K562 (cell line): ENCODE measurements at regions not wholly inside any gene's neighbourhood (a gene's known extent, or its start where the extent isn't known, plus 50 kb on each side); places are given as distances from the start of the nearest gene placed in this dataset.

Experiments
- ATAC-seq: fragments of 200-7000 bp; cut with Tn5 transposase; 3 replicates; pipeline ENCODE4 v1.9.1; 2020; ENCODE audit warnings: moderate library complexity
- BruUV-seq: library from RNA; stranded (reverse); fragments of 400-500 nt; replicated peaks from 2 replicates; lab custom pipeline; 2021; lab: Mats Ljungman, UMichigan
- CTCF ChIA-PET: fragments of 300-600 bp; formaldehyde crosslinking; extraction: SDS; loops from one replicate; lab custom pipeline; 2021; ENCODE audit warnings: low intra/inter-chr PET ratio; lab: Yijun Ruan, JAX
- POLR2A ChIA-PET: fragments of 300-600, 350-650 bp; sonication (Branson Sonifier 250); formaldehyde crosslinking; extraction: SDS; loops from one replicate; lab custom pipeline; 2021; ENCODE audit warnings: antibody characterized with exemption, inconsistent platforms; lab: Yijun Ruan, JAX
- DNase-seq, 4 experiments: peaks; one replicate each; pipeline versions ENCODE4 v3.0.0 to v3.0.0-alpha.2; 2011 to 2018; ENCODE audit warnings: low spot score in 3 of 4, mixed read lengths in 3 of 4; ENCODE audit errors: extremely low read depth in 1 of 4
- FAIRE-seq: peaks from 2 replicates; lab custom pipeline; 2011; peaks lifted over from hg19 to GRCh38; lab: Jason Lieb, UNC
- H2AFZ ChIP-seq: 2 replicates; pipeline ENCODE4 v1.6.0; 2011; ENCODE audit warnings: low read depth, low read length, control low read depth, inconsistent platforms
- H3K27ac ChIP-seq: fragments of 200-600 bp; 3 replicates; pipeline ENCODE4 v1.8.0; 2011; ENCODE audit warnings: low read depth, mild to moderate bottlenecking, control low read depth, inconsistent platforms, low read length, moderate library complexity, mixed read lengths; ENCODE audit errors: extremely low read depth
- H3K27me3 ChIP-seq, 2 experiments: fragments of 300-600 bp in 1 of 2; 2 replicates in 1 of 2; 3 replicates in 1 of 2; pipeline versions ENCODE4 v1.6.0 to v1.8.0; 2011; ENCODE audit warnings: inconsistent platforms in 2 of 2, low read length in 2 of 2, mild to moderate bottlenecking in 1 of 2, mixed read lengths in 1 of 2, moderate library complexity in 1 of 2; ENCODE audit not compliant: control insufficient read depth in 2 of 2, insufficient read depth in 2 of 2
- H3K36me3 ChIP-seq: fragments of 300-600 bp; 3 replicates; pipeline ENCODE4 v1.8.0; 2011; ENCODE audit warnings: mild to moderate bottlenecking, low read length, inconsistent platforms; ENCODE audit not compliant: control insufficient read depth, insufficient read depth
- H3K4me1 ChIP-seq, 2 experiments: fragments of 200-600 bp in 1 of 2; replicated peaks in 1 of 2; 2 replicates in 1 of 2; 3 replicates in 1 of 2; pipeline versions ENCODE4 v1.5.1 to v1.8.0; 2011; ENCODE audit warnings: inconsistent platforms in 2 of 2, low read length in 2 of 2, mild to moderate bottlenecking in 1 of 2, mixed read lengths in 1 of 2, moderate library complexity in 1 of 2; ENCODE audit not compliant: control insufficient read depth in 2 of 2, insufficient read depth in 2 of 2
- H3K4me2 ChIP-seq: 2 replicates; pipeline ENCODE4 v1.6.1; 2011; ENCODE audit warnings: low read length, control low read depth, inconsistent platforms, mixed read lengths; ENCODE audit not compliant: insufficient read depth
- H3K4me3 ChIP-seq: fragments of 200-600 bp; sonication (generic), shearing (Covaris generic); 2 replicates; pipeline ENCODE4 v1.5.1; 2016; ENCODE audit warnings: control low read depth, inconsistent platforms
- H3K79me2 ChIP-seq: fragments of 200-600 bp; 3 replicates; pipeline ENCODE4 v1.8.0; 2011; ENCODE audit warnings: low read length, inconsistent platforms; ENCODE audit not compliant: control insufficient read depth, insufficient read depth
- H3K9ac ChIP-seq, 2 experiments: 2 replicates each; pipeline versions ENCODE4 v1.6.0 to v1.6.1; 2011; ENCODE audit warnings: low read depth in 2 of 2, low read length in 2 of 2, control low read depth in 1 of 2, inconsistent platforms in 1 of 2, mild to moderate bottlenecking in 1 of 2, mixed read lengths in 1 of 2; ENCODE audit not compliant: insufficient read depth in 1 of 2
- H3K9me1 ChIP-seq: one replicate; pipeline ENCODE4 v1.6.0; 2011; ENCODE audit warnings: inconsistent platforms, mild to moderate bottlenecking, low read length, moderate library complexity; ENCODE audit not compliant: control insufficient read depth, insufficient read depth
- H3K9me3 ChIP-seq: replicated peaks from 2 replicates; pipeline ENCODE4 v1.5.1; 2011; ENCODE audit warnings: low read depth, low read length, inconsistent platforms; ENCODE audit not compliant: control insufficient read depth, insufficient read depth
- H4K20me1 ChIP-seq: replicated peaks from 2 replicates; pipeline ENCODE4 v1.6.1; 2011; ENCODE audit warnings: low read length, inconsistent platforms, mixed read lengths; ENCODE audit not compliant: control insufficient read depth, insufficient read depth
- DMBX1 ChIP-seq: fragments of 250-450 bp; sonication (Bioruptor Pico); IDR thresholded peaks from 2 replicates; pipeline ENCODE4 v1.8.0; 2022; ENCODE audit warnings: inconsistent platforms, mild to moderate bottlenecking, moderate library complexity, borderline replicate concordance
- FOXK2 ChIP-seq, 2 experiments: fragments of 450-650 bp; IDR thresholded peaks in 1 of 2; conservative IDR thresholded peaks in 1 of 2; 2 replicates each; pipeline ENCODE4 v1.6.1; 2016; ENCODE audit warnings: low read depth in 2 of 2, mild to moderate bottlenecking in 1 of 2
- MBD2 ChIP-seq: sonication (generic); IDR thresholded peaks from 2 replicates; pipeline ENCODE4 v1.6.1; 2016; ENCODE audit warnings: low read depth, borderline replicate concordance
- THAP12 ChIP-seq: fragments of 250-450 bp; sonication (Bioruptor Pico); IDR thresholded peaks from 2 replicates; pipeline ENCODE4 v1.9.0; 2021; ENCODE audit warnings: mild to moderate bottlenecking, inconsistent platforms
- ZNF24 ChIP-seq: fragments of 450-650 bp; IDR thresholded peaks from 2 replicates; pipeline ENCODE4 v1.6.1; 2016
- WGBS: fragments of 100-300 bp; shearing (Covaris generic); methylation state at CpG from one replicate; pipeline ENCODE4 v1.1.6; 2016; ENCODE audit warnings: low coverage, mixed read lengths; ENCODE audit not compliant: insufficient coverage; ENCODE audit errors: missing lambda C conversion rate; 5-methylcytosine and 5-hydroxymethylcytosine counted together
- in situ Hi-C: fragments of 300-500 bp; cut with MboI; formaldehyde crosslinking; loops from 4 replicates; pipeline ENCODE4 v1.15.0; 2018; ENCODE audit warnings: inconsistent platforms, mixed read lengths
- intact Hi-C: fragments of 100-400 bp; cut with micrococcal nuclease; formaldehyde crosslinking; loops from 2 replicates; pipeline ENCODE4 v1.14.2; 2022
- TF ChIP-seq, protein P1 (sequence below): sonication (generic); formaldehyde crosslinking; IDR thresholded peaks from 2 replicates; pipeline ENCODE4 v1.8.1; 2023; ENCODE audit warnings: mild to moderate bottlenecking, missing genetic modification reagents
- TF ChIP-seq, protein P2 (sequence below), 2 experiments: IDR thresholded peaks; 2 replicates each; pipeline ENCODE4 v1.6.1; 2011; ENCODE audit warnings: borderline replicate concordance in 1 of 2, control low read depth in 1 of 2, low read depth in 1 of 2, low read length in 1 of 2, mild to moderate bottlenecking in 1 of 2, mixed read lengths in 1 of 2, moderate library complexity in 1 of 2; ENCODE audit not compliant: insufficient read depth in 1 of 2, insufficient read length in 1 of 2, poor library complexity in 1 of 2, severe bottlenecking in 1 of 2; ENCODE audit errors: extremely low read depth in 1 of 2

DNA sequence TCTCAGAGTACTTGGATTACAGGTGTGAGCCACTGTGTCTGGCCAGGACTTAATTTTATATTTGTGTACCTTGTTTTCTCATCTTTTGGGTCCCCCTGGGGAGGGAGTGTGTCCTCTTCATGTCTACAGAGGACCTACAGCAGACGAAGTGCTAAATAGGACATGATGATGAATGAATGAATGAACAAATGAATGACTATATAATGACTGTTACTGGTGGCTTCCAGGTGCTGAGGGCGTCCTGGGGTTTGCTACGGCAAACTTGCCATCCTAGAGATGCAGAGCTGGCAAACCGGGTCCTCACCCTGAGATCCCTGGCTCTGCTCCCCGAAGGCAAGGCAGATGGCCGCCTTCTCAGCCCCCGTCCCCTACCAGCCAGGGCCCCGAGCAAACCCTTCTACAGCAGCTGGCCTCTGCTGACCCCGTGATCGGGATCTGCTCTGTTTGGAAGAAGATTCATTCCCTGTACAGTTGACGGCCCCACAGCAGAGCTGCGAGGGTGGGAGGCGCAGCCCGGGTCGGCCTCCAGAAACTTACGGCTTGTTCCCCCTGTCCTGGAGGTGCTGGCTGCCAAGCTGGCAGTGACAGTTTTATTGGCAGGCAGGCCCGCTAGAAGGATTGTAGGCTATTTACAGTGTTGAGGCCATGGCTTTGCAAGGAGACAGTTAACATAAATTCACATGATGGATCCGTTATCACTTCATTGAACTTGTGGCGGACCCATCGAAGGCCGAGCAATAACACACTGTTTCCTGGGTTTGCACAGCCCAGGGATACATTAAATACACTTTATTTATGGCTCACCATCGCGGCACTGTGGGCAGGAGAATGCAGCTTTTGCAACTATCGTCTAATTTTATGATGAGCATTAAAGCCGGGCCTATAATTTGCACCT lies 197.7 kb upstream of the GSE1 start:
- Histone ChIP-seq H3K79me2 (no peaks in the 10 kb centered on the region), H3K9ac (peak overlapping the region in 1 of 2 experiments; percentile 47; a peak in 2 of 4 replicates), H3K36me3 (no peaks in the 10 kb centered on the region), H4K20me1 (0 out of 2 replicates have a peak, but pooled peaks cover 3% of the 10 kb centered on the region), H3K27ac (no peak overlapping the region), H3K4me2 (no peak overlapping the region), H3K4me3 (no peak overlapping the region)
- intact Hi-C loops (no loop called here), in situ Hi-C loops (no loop called here)
- DNase-seq = no peak
- ChIA-PET POLR2A (interaction anchor here (0.5 to 1.2 kb wide), 9 partner anchors 12 to 224 kb away, joined by 3 to 8 read pairs (median 3); no protein-coding TSS in a partner anchor), CTCF (interaction anchor here (0.7 to 1.6 kb wide), 4 partner anchors 20 to 338 kb away, joined by 3 to 4 read pairs (median 3); no protein-coding TSS in a partner anchor)
- 81% methylated on average over 25 of the region's 25 CpGs for whole genome bisulfite sequencing
- no peak for ATAC-seq
- BruUV-seq = no TSS peak
- TF ChIP-seq FOXK2 (conservative IDR thresholded peaks at IDR 0.05 in 1 of 2, IDR thresholded peaks at IDR 0.05 in 1 of 2; ENCODE audit: low read depth in 2 of 2) (no peak), ZNF24 (peak; percentile 92), MBD2 (no peak), THAP12 (0 out of 2 replicates have a peak, but pooled peaks have one; percentile 24), DMBX1 (CRISPR knock-in tag) (no peak)
- TF ChIP-seq, protein P1, sequence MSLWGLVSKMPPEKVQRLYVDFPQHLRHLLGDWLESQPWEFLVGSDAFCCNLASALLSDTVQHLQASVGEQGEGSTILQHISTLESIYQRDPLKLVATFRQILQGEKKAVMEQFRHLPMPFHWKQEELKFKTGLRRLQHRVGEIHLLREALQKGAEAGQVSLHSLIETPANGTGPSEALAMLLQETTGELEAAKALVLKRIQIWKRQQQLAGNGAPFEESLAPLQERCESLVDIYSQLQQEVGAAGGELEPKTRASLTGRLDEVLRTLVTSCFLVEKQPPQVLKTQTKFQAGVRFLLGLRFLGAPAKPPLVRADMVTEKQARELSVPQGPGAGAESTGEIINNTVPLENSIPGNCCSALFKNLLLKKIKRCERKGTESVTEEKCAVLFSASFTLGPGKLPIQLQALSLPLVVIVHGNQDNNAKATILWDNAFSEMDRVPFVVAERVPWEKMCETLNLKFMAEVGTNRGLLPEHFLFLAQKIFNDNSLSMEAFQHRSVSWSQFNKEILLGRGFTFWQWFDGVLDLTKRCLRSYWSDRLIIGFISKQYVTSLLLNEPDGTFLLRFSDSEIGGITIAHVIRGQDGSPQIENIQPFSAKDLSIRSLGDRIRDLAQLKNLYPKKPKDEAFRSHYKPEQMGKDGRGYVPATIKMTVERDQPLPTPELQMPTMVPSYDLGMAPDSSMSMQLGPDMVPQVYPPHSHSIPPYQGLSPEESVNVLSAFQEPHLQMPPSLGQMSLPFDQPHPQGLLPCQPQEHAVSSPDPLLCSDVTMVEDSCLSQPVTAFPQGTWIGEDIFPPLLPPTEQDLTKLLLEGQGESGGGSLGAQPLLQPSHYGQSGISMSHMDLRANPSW (CRISPR knock-in tag) = no peak
- TF ChIP-seq, protein P2, sequence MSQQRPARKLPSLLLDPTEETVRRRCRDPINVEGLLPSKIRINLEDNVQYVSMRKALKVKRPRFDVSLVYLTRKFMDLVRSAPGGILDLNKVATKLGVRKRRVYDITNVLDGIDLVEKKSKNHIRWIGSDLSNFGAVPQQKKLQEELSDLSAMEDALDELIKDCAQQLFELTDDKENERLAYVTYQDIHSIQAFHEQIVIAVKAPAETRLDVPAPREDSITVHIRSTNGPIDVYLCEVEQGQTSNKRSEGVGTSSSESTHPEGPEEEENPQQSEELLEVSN (IDR thresholded peaks at IDR 0.05; ENCODE audit: borderline replicate concordance in 1 of 2, extremely low read depth in 1 of 2, insufficient read depth in 1 of 2, insufficient read length in 1 of 2, low read depth in 1 of 2, low read length in 1 of 2, poor library complexity in 1 of 2, severe bottlenecking in 1 of 2) = no peak
- TF ChIP-seq, all 486 proteins: peak for 2
- no peaks in the 10 kb centered on the region for H3K27me3 ChIP-seq
- peaks cover 1% of the 10 kb centered on the region for H3K9me1 ChIP-seq
- FAIRE-seq = no peak
- H3K9me3 ChIP-seq = peaks cover 13% of the 10 kb centered on the region
- H3K4me1 ChIP-seq = peaks cover 5 to 51% of the 10 kb centered on the region in 2 experiments; a peak in 3 of 5 replicates
- H2AFZ ChIP-seq = peak overlapping the region; percentile 74
